ENCODE measurements at regions not wholly inside any gene's neighbourhood (a gene's known extent, or its start where the extent isn't known, plus 50 kb on each side); places are given as distances from the start of the nearest gene placed in this dataset.

DNA sequence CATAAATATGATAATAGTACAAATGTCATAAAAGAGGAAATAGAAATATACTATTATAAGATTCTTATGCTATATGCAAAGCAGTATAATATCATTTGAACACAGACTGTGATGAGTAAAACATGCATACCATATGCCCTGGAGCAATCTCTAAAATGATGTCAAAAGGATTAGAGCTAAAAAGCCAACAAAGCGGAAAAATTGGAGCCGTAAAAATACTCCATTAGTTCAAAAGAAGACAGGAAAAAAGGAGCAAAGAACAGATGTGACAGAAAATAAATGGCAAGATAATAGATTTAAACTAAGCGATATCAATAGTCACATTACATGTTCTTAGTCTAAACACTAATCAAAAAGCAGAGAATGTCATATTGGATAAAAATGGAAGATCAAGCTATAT, 191.0 kb upstream of the PLPP4 start:
- TF ChIP-seq, protein P1, sequence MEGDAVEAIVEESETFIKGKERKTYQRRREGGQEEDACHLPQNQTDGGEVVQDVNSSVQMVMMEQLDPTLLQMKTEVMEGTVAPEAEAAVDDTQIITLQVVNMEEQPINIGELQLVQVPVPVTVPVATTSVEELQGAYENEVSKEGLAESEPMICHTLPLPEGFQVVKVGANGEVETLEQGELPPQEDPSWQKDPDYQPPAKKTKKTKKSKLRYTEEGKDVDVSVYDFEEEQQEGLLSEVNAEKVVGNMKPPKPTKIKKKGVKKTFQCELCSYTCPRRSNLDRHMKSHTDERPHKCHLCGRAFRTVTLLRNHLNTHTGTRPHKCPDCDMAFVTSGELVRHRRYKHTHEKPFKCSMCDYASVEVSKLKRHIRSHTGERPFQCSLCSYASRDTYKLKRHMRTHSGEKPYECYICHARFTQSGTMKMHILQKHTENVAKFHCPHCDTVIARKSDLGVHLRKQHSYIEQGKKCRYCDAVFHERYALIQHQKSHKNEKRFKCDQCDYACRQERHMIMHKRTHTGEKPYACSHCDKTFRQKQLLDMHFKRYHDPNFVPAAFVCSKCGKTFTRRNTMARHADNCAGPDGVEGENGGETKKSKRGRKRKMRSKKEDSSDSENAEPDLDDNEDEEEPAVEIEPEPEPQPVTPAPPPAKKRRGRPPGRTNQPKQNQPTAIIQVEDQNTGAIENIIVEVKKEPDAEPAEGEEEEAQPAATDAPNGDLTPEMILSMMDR (IDR thresholded peaks at IDR 0.05; ENCODE audit: low read depth, low read length): no peak
- Histone ChIP-seq H3K4me3 (ENCODE audit: low read depth, low read length) (no peak overlapping the region), H3K27me3 (ENCODE audit: insufficient read depth, low read depth, severe bottlenecking) (no peaks in the 10 kb centered on the region), H3K27ac (no peak overlapping the region), H3K9me3 (ENCODE audit: severe bottlenecking) (no peaks in the 10 kb centered on the region), H3K36me3 (no peaks in the 10 kb centered on the region)
- DNase-seq: no peak

DNA sequence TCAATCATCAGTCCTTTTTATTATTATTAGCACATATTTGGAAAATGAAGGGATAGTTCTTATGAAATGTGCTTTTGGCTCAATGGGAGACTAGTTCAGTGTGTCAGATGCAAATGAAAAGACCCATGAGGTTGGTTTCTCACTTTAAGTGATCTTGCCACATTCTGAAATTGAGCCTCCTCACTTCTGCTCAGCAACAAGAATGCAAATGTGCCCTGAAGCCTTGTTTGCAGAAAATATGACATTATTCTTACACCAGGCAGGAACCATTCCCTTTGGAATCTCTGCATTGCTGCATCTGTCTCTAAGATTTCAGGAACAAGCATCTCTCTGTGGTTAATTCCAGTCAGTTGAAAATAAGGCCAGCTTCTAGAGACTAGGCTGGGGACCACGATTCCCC, 186.1 kb upstream of the PLPP4 start:
- no peak overlapping the region for H3K4me3 ChIP-seq (ENCODE audit: low read depth, low read length)
- no peaks in the 10 kb centered on the region for H3K9me3 ChIP-seq (ENCODE audit: severe bottlenecking)
- H3K27ac ChIP-seq: no peak overlapping the region
- TF ChIP-seq, protein P1 (IDR thresholded peaks at IDR 0.05; ENCODE audit: low read depth, low read length): no peak
- no peak for DNase-seq
- no peaks in the 10 kb centered on the region for H3K27me3 ChIP-seq (ENCODE audit: insufficient read depth, low read depth, severe bottlenecking)
- no peaks in the 10 kb centered on the region for H3K36me3 ChIP-seq

DNA sequence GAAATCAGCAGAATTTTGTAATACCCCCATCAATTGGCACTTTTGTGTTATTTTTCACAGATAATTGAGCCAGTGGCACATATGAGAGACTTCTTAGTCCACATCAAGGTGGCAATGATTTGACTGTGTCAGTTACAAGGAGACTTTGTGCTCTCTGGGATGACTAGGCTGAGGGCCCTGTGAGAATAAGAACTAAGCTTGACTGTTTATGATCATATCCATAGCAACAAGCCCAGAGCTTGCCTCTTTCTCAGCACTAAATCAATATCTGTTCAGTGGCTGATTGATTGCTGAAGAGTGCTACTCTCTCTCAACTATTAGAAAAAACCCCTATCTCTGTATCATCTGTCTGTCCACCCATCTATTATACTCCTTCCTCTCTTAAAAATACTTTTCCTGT, 185.3 kb upstream of the PLPP4 start:
- TF ChIP-seq, protein P1 (IDR thresholded peaks at IDR 0.05; ENCODE audit: low read depth, low read length): no peak
- Histone ChIP-seq H3K4me3 (ENCODE audit: low read depth, low read length) (no peak overlapping the region), H3K27me3 (ENCODE audit: insufficient read depth, low read depth, severe bottlenecking) (no peaks in the 10 kb centered on the region), H3K9me3 (ENCODE audit: severe bottlenecking) (no peaks in the 10 kb centered on the region), H3K36me3 (no peaks in the 10 kb centered on the region), H3K27ac (no peak overlapping the region)
- no peak for DNase-seq

DNA sequence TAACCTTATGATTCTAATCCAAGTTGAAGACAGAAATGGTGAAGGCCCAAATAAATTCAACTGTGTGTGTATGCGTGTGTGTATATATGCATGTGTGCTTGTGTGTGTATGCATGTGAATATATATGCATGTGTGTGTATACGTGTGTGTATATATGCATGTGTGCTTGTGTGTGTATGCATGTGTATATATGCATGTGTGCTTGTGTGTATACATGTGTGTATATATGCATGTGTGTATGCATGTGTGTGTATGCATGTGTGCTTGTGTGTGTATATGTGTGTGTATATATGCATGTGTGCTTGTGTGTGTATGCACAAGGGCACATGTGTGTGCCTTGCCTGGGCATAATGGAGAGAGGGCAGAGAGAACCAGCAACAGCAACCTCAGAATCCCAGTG, 184.7 kb upstream of the PLPP4 start:
- TF ChIP-seq, protein P1 (IDR thresholded peaks at IDR 0.05; ENCODE audit: low read depth, low read length): no peak
- DNase-seq: no peak
- H3K9me3 ChIP-seq (ENCODE audit: severe bottlenecking): no peaks in the 10 kb centered on the region
- no peaks in the 10 kb centered on the region for H3K36me3 ChIP-seq
- H3K27ac ChIP-seq: no peak overlapping the region
- no peak overlapping the region for H3K4me3 ChIP-seq (ENCODE audit: low read depth, low read length)
- H3K27me3 ChIP-seq (ENCODE audit: insufficient read depth, low read depth, severe bottlenecking): no peaks in the 10 kb centered on the region

DNA sequence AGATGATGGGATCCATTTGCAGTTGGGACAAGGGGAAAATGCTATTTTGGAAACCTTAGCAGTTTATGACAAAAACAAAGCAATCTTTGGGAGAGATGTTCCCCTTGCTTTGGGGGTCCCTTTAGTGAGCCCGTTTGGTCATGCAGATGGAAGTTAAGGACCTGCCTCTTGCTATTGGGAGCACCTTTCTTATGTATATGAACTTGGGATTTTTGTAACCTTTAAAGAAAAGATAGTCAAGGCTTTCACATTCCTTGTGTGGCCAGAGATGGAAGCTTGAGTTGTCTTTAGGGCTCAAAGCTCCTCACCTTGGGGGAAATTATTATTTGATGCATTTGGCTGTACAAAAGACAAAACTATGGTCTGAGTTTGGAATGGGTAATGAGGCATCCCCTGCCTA, 179.0 kb upstream of the PLPP4 start:
- DNase-seq: no peak
- Histone ChIP-seq H3K9me3 (ENCODE audit: severe bottlenecking) (no peaks in the 10 kb centered on the region), H3K27me3 (ENCODE audit: insufficient read depth, low read depth, severe bottlenecking) (no peaks in the 10 kb centered on the region), H3K4me3 (ENCODE audit: low read depth, low read length) (no peak overlapping the region), H3K36me3 (no peaks in the 10 kb centered on the region), H3K27ac (no peak overlapping the region)
- TF ChIP-seq, protein P1 (IDR thresholded peaks at IDR 0.05; ENCODE audit: low read depth, low read length): no peak

DNA sequence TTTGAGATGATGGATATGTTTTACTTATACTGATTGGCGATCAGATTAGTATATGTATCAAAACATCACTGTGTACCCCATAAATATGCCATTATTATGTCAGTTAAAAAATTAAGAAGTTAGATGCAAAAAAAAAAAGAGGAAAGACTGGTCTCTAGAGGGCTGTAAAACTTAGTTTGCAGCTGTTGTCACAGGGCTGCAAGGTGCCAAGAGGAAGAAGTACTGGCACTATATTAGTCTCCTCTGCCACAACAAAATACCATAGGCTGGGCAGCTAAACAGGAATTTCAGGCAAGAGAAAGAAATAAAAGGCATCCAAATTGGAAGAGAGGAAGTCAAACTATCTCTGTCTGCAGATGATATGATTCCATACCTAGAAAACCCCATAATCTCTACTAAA, 177.8 kb upstream of the PLPP4 start:
- TF ChIP-seq, protein P1 (IDR thresholded peaks at IDR 0.05; ENCODE audit: low read depth, low read length): no peak
- Histone ChIP-seq H3K9me3 (ENCODE audit: severe bottlenecking) (no peaks in the 10 kb centered on the region), H3K36me3 (no peaks in the 10 kb centered on the region), H3K4me3 (ENCODE audit: low read depth, low read length) (no peak overlapping the region), H3K27me3 (ENCODE audit: insufficient read depth, low read depth, severe bottlenecking) (no peaks in the 10 kb centered on the region), H3K27ac (no peak overlapping the region)
- no peak for DNase-seq

Measured in WERI-Rb-1 (cell line).